ENCODE measurements at regions not wholly inside any gene's neighbourhood (a gene's known extent, or its start where the extent isn't known, plus 50 kb on each side); places are given as distances from the start of the nearest gene placed in this dataset.

GRCh38 chr14:52142504-52142903, 73.6 kb upstream of the NID2 start:
- TF ChIP-seq POLR2AphosphoS5 (IDR thresholded peaks at IDR 0.05; ENCODE audit: low read depth, low read length) (no peak), POLR2A (IDR thresholded peaks at IDR 0.05; ENCODE audit: low read depth, low read length) (no peak), TAF1 (IDR thresholded peaks at IDR 0.05; ENCODE audit: borderline replicate concordance, low read depth, low read length) (no peak)
